SJCRH30 (cell line): ENCODE measurements at regions not wholly inside any gene's neighbourhood (a gene's known extent, or its start where the extent isn't known, plus 50 kb on each side); places are given as distances from the start of the nearest gene placed in this dataset.
A peak's percentile ranks its signal among the peaks of the same experiment; 100 is the strongest.

ENCODE experiments used
- DNase-seq, 2 experiments: peaks; one replicate each; pipeline ENCODE4 v3.0.0-alpha.2; 2015 to 2020
- H3K27ac ChIP-seq: fragments of 250-450 bp; sonication (Bioruptor Pico); 2 replicates; pipeline ENCODE4 v1.5.1; 2020; ENCODE audit warnings: mild to moderate bottlenecking, moderate library complexity
- H3K27me3 ChIP-seq: fragments of 250-450 bp; sonication (Bioruptor Pico); 2 replicates; pipeline ENCODE4 v1.5.1; 2020; ENCODE audit warnings: mild to moderate bottlenecking, moderate library complexity
- H3K36me3 ChIP-seq: fragments of 250-450 bp; sonication (Bioruptor Pico); 2 replicates; pipeline ENCODE4 v1.5.1; 2020; ENCODE audit warnings: mild to moderate bottlenecking, moderate library complexity
- H3K4me1 ChIP-seq: fragments of 250-450 bp; sonication (Bioruptor Pico); 2 replicates; pipeline ENCODE4 v1.5.1; 2020; ENCODE audit warnings: mild to moderate bottlenecking, moderate library complexity
- H3K4me3 ChIP-seq: fragments of 250-450 bp; sonication (Bioruptor Pico); 2 replicates; pipeline ENCODE4 v1.5.1; 2020; ENCODE audit warnings: mild to moderate bottlenecking, moderate library complexity
- H3K9me3 ChIP-seq: fragments of 250-450 bp; sonication (Bioruptor Pico); replicated peaks from 2 replicates; pipeline ENCODE4 v1.5.1; 2020; ENCODE audit warnings: mild to moderate bottlenecking, moderate library complexity

- peaks cover 13% of the 10 kb centered on the region for H3K4me1 ChIP-seq
- no peaks in the 10 kb centered on the region for H3K36me3 ChIP-seq
- no peak overlapping the region for H3K4me3 ChIP-seq
- no peak overlapping the region; the same call in 1 of the 2 replicates for H3K27ac ChIP-seq
- H3K27me3 ChIP-seq: no peaks in the 10 kb centered on the region
- no peak for DNase-seq
- no peaks in the 10 kb centered on the region for H3K9me3 ChIP-seq
Measured at GRCh38 chr16:59295474-59295873, 561.4 kb upstream of the GOT2 start.

GRCh38 chr16:59290718-59291117 is 556.6 kb upstream of the GOT2 start:
- Histone ChIP-seq H3K4me1 (peaks cover 16% of the 10 kb centered on the region), H3K27me3 (no peaks in the 10 kb centered on the region), H3K4me3 (no peak overlapping the region), H3K27ac (no peak overlapping the region), H3K9me3 (no peaks in the 10 kb centered on the region), H3K36me3 (no peaks in the 10 kb centered on the region)
- DNase-seq: no peak

- no peak for DNase-seq
- Histone ChIP-seq H3K27ac (no peak overlapping the region), H3K9me3 (no peaks in the 10 kb centered on the region; the same call in 1 of the 2 replicates), H3K4me3 (no peak overlapping the region), H3K4me1 (peaks cover 10% of the 10 kb centered on the region), H3K27me3 (no peaks in the 10 kb centered on the region), H3K36me3 (no peaks in the 10 kb centered on the region)
Measured at GRCh38 chr16:59289151-59289550, 555.0 kb upstream of the GOT2 start.

- H3K4me1 ChIP-seq: no peaks in the 10 kb centered on the region
- H3K27me3 ChIP-seq: no peaks in the 10 kb centered on the region
- no peak overlapping the region for H3K27ac ChIP-seq
- no peaks in the 10 kb centered on the region; the same call in 1 of the 2 replicates for H3K9me3 ChIP-seq
- H3K36me3 ChIP-seq: no peaks in the 10 kb centered on the region
- no peak for DNase-seq
- no peak overlapping the region for H3K4me3 ChIP-seq
Measured at GRCh38 chr16:59274141-59274540, 540.0 kb upstream of the GOT2 start.

GRCh38 chr16:59263955-59264354 is 529.8 kb upstream of the GOT2 start:
- Histone ChIP-seq H3K27ac (peak overlapping the region; percentile 81), H3K9me3 (no peaks in the 10 kb centered on the region), H3K36me3 (no peaks in the 10 kb centered on the region), H3K27me3 (no peaks in the 10 kb centered on the region), H3K4me1 (peaks cover 41% of the 10 kb centered on the region), H3K4me3 (no peak overlapping the region)
- DNase-seq: peak; percentile 15 to 78

- Histone ChIP-seq H3K4me3 (no peak overlapping the region), H3K27ac (no peak overlapping the region), H3K27me3 (no peaks in the 10 kb centered on the region), H3K9me3 (no peaks in the 10 kb centered on the region; the same call in 1 of the 2 replicates), H3K36me3 (no peaks in the 10 kb centered on the region), H3K4me1 (peaks cover 24% of the 10 kb centered on the region)
- DNase-seq: no peak
Measured at GRCh38 chr16:59260892-59261291, 526.8 kb upstream of the GOT2 start.

- Histone ChIP-seq H3K4me1 (peaks cover 24% of the 10 kb centered on the region), H3K4me3 (no peak overlapping the region), H3K27me3 (no peaks in the 10 kb centered on the region), H3K9me3 (peaks cover 5% of the 10 kb centered on the region; the same call in 1 of the 2 replicates), H3K36me3 (no peaks in the 10 kb centered on the region), H3K27ac (no peak overlapping the region)
- no peak for DNase-seq
Measured at GRCh38 chr16:59259950-59260319, 525.8 kb upstream of the GOT2 start.

- no peak overlapping the region for H3K27ac ChIP-seq
- no peaks in the 10 kb centered on the region for H3K27me3 ChIP-seq
- no peak overlapping the region for H3K4me3 ChIP-seq
- no peaks in the 10 kb centered on the region for H3K36me3 ChIP-seq
- H3K4me1 ChIP-seq: peaks cover 20% of the 10 kb centered on the region
- H3K9me3 ChIP-seq: peaks cover 7% of the 10 kb centered on the region; the same call in 1 of the 2 replicates
- no peak for DNase-seq
Measured at GRCh38 chr16:59259074-59259949, 525.2 kb upstream of the GOT2 start.

- Histone ChIP-seq H3K27me3 (no peaks in the 10 kb centered on the region), H3K36me3 (no peaks in the 10 kb centered on the region), H3K9me3 (peaks cover 7% of the 10 kb centered on the region), H3K27ac (no peak overlapping the region), H3K4me1 (no peaks in the 10 kb centered on the region), H3K4me3 (no peak overlapping the region)
- no peak for DNase-seq
Measured at GRCh38 chr16:59252317-59252716, 518.2 kb upstream of the GOT2 start.

- Histone ChIP-seq H3K4me3 (no peak overlapping the region), H3K27me3 (no peaks in the 10 kb centered on the region), H3K9me3 (no peaks in the 10 kb centered on the region; the same call in none of the 2 replicates), H3K36me3 (no peaks in the 10 kb centered on the region), H3K27ac (no peak overlapping the region), H3K4me1 (peaks cover 7% of the 10 kb centered on the region; the same call in 1 of the 2 replicates)
- DNase-seq: no peak
Measured at GRCh38 chr16:59249011-59249410, 514.9 kb upstream of the GOT2 start.

- peaks cover 7% of the 10 kb centered on the region; the same call in 1 of the 2 replicates for H3K4me1 ChIP-seq
- no peak for DNase-seq
- no peak overlapping the region for H3K4me3 ChIP-seq
- no peak overlapping the region for H3K27ac ChIP-seq
- H3K27me3 ChIP-seq: no peaks in the 10 kb centered on the region
- H3K9me3 ChIP-seq: no peaks in the 10 kb centered on the region
- H3K36me3 ChIP-seq: no peaks in the 10 kb centered on the region
Measured at GRCh38 chr16:59242556-59242955, 508.4 kb upstream of the GOT2 start.

GRCh38 chr16:59238246-59238645 is 504.1 kb upstream of the GOT2 start:
- no peaks in the 10 kb centered on the region for H3K27me3 ChIP-seq
- no peak overlapping the region for H3K4me3 ChIP-seq
- no peaks in the 10 kb centered on the region for H3K36me3 ChIP-seq
- DNase-seq: no peak
- no peaks in the 10 kb centered on the region for H3K4me1 ChIP-seq
- no peaks in the 10 kb centered on the region for H3K9me3 ChIP-seq
- H3K27ac ChIP-seq: no peak overlapping the region

GRCh38 chr16:59236804-59237458 is 502.8 kb upstream of the GOT2 start:
- H3K4me1 ChIP-seq: no peaks in the 10 kb centered on the region
- H3K36me3 ChIP-seq: no peaks in the 10 kb centered on the region
- no peak overlapping the region for H3K27ac ChIP-seq
- no peaks in the 10 kb centered on the region for H3K9me3 ChIP-seq
- no peak for DNase-seq
- no peak overlapping the region for H3K4me3 ChIP-seq
- H3K27me3 ChIP-seq: no peaks in the 10 kb centered on the region

- no peak for DNase-seq
- no peak overlapping the region for H3K27ac ChIP-seq
- 0 out of 2 replicates have a peak, but pooled peaks cover 3% of the 10 kb centered on the region for H3K9me3 ChIP-seq
Measured at GRCh38 chr16:59224401-59224800, 490.3 kb upstream of the GOT2 start.

GRCh38 chr16:59220011-59220410 is 485.9 kb upstream of the GOT2 start:
- no peaks in the 10 kb centered on the region for H3K36me3 ChIP-seq
- H3K27me3 ChIP-seq: no peaks in the 10 kb centered on the region
- no peak overlapping the region for H3K27ac ChIP-seq
- H3K4me3 ChIP-seq: no peak overlapping the region
- H3K9me3 ChIP-seq: no peaks in the 10 kb centered on the region
- no peak for DNase-seq
- H3K4me1 ChIP-seq: peaks cover 12% of the 10 kb centered on the region; the same call in 1 of the 2 replicates

More at GRCh38 chr16:59224401-59224800, 490.3 kb upstream of the GOT2 start:
- H3K4me3 ChIP-seq: no peak overlapping the region
- no peaks in the 10 kb centered on the region for H3K36me3 ChIP-seq
- H3K4me1 ChIP-seq: peaks cover 12% of the 10 kb centered on the region; the same call in 1 of the 2 replicates
- H3K27me3 ChIP-seq: no peaks in the 10 kb centered on the region
